Skin epidermis (tissue), 12 donors: ENCODE measurements at regions not wholly inside any gene's neighbourhood (a gene's known extent, or its start where the extent isn't known, plus 50 kb on each side); places are given as distances from the start of the nearest gene placed in this dataset.
A peak's percentile ranks its signal among the peaks of the same experiment; 100 is the strongest.

Source experiments
- H3K27ac ChIP-seq, 21 experiments: fragments of 200-600 bp; sonication (generic) in 11 of 21; one replicate each; pipeline ENCODE4 v1.5.0; 2020; ENCODE audit warnings: mild to moderate bottlenecking in 3 of 21, inconsistent platforms in 2 of 21, moderate library complexity in 2 of 21
- H3K4me3 ChIP-seq, 7 experiments: fragments of 200-600 bp; sonication (generic) in 2 of 7; one replicate each; pipeline ENCODE4 v1.5.0; 2020; ENCODE audit warnings: inconsistent platforms in 2 of 7, mild to moderate bottlenecking in 2 of 7, moderate library complexity in 1 of 7

DNA sequence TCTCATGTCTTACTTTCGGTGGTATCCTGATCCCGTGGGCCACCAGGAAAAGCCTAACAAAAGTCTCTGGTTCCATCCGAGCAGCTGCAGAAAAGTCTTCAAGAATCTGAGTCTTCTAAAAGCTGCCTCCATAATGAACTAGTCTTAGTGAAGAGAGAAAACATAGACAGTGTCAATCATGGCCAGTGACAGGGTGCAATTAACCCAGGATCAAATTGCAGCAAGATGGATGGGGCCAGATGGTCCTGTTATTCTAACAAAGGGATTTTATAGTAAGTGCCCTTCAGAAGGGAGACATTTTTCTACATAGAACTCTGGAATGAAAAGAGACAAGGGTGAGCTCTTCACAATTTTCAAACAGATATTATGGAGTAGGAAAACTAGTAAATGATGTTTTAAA is 281.6 kb upstream of the ZFP64 start:
- no peak overlapping the region for H3K27ac ChIP-seq
- no peak overlapping the region for H3K4me3 ChIP-seq

DNA sequence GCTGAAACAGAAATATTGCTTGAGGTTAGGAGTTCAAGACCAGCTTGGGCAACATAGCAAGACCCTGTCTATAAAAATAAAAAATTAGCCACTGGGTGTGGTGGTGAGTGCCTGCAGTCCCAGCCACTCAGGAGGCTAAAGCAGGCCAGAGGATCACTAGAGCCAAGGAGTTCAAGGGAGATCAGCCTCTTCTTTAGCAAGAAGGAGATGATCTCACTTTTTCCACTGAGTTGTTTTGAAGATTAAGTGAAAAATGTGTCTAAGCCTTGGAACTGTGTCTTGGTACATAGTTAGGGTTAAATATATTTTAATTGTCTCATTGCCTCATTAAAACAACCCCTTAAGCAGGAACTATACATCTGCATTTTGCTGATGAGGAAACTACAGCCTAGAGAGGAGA is 279.0 kb upstream of the ZFP64 start:
- Histone ChIP-seq H3K4me3 (no peak overlapping the region), H3K27ac (no peak overlapping the region)

DNA sequence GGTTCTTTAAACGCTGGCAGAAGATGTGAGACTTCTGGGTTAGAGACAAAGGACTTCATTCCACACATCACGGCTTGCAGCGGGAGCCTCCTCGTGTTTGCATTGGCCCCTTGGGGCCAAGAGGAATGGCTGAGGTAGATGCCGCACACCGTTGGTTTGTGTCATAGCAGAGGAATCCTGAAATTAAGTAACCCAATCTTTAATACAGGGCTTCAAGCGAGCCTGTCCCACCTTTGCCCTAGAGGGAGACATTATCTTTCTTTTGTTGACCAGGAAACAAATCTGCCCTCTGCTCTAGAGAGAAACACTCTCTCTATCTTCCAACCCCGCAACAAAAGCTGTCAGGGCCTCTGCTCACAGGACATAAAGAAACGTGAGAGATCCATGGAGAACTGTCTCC is 277.5 kb upstream of the ZFP64 start:
- no peak overlapping the region for H3K4me3 ChIP-seq
- H3K27ac ChIP-seq: no peak overlapping the region

DNA sequence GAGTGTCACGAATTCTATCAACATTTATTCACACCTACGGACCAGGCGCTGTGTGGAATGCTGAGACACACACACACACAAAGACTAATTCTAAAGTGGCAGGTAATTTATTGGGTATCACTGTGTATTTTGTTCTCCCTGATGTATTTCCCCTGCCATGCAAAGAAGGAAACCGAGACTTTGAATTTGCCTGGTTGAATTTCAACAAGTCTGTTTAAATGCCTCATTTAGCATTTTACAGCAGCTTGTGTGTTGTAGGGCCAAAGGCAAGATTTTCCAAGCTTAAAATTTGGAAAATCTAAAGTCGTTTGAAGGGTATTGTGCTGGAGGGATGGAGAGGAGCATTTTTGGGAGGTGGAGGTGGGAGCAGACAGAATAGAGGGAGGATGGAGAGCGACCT is 274.4 kb upstream of the ZFP64 start:
- no peak overlapping the region for H3K27ac ChIP-seq

DNA sequence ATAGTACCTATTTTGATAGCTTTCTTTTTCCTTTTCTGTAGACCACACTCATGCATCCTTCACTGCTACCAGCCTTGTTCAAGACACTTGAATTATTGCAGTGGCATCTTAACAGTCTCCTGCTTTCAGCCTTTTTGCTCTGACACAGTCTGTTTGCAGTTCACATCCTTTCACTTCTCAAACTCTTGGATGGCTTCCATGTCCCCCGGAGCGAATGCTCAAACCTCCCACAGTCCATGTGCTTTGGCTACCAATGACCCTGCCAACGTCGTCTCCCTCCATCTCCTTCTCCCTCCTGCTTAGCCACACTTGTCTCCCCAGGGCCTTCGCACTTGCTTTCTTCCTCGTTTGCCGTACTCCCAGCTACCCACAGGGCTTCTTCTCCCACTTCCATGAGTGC is 270.0 kb upstream of the ZFP64 start:
- Histone ChIP-seq H3K4me3 (no peak overlapping the region), H3K27ac (no peak overlapping the region)

More for the DNA sequence above, 274.4 kb upstream of the ZFP64 start:
- no peak overlapping the region for H3K4me3 ChIP-seq

DNA sequence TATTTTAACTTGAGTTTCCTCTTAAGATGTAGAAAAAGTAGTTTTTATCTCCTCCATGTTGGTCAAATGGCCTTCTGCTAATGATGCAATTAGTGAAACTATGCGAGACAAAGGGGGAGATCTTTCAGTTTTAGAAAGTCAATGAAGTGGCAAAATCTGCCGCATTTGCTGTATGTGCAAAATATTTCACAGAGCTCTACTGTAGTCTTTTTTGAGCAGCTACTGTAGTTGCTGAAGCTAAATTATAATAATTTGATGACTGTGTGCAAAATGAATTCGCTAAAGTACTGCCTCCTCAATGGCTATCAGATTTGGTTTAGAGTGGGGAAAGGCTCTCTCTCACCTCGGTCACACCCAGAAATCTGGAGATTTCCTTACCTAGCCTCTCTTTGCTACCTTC is 267.6 kb upstream of the ZFP64 start:
- no peak overlapping the region for H3K4me3 ChIP-seq
- H3K27ac ChIP-seq: no peak overlapping the region

DNA sequence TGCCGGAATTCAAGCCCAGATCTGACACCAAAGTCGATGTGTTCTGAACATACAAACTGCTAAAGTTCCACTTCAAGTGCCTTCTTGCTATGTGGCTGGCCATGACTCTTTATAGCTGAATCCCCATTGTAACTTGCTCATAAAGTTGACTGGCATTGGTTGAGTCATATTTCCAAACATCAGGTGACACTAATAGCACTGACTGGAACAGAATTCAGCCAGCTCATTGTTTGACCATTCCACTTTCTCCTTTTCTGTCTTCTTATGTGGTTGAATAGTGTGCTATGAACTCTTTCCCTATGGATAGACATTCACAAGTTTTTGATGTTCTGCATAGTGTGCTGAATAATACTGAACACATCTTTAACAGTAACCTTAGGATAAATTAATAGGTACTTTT is 266.2 kb upstream of the ZFP64 start:
- H3K4me3 ChIP-seq: no peak overlapping the region
- H3K27ac ChIP-seq: no peak overlapping the region

DNA sequence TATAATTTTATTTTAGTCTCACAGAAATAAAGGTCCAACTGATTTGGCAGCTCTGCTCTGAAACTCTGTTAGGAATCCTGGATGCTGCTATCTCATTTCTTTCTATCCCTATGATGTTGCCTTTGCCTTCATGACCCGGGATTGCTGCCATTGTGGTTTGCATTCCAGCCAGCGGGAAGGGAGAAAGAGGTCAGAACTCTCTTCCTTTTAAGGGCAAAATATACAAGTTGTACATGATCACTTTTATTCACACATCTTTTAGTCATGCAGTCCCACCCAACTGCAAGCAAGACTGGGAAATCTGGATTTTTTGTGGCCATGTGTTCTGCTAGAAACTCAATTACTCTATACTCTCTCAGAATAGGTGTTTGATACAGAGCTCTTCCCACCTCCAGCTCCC is 263.1 kb upstream of the ZFP64 start:
- Histone ChIP-seq H3K4me3 (no peak overlapping the region), H3K27ac (no peak overlapping the region)

DNA sequence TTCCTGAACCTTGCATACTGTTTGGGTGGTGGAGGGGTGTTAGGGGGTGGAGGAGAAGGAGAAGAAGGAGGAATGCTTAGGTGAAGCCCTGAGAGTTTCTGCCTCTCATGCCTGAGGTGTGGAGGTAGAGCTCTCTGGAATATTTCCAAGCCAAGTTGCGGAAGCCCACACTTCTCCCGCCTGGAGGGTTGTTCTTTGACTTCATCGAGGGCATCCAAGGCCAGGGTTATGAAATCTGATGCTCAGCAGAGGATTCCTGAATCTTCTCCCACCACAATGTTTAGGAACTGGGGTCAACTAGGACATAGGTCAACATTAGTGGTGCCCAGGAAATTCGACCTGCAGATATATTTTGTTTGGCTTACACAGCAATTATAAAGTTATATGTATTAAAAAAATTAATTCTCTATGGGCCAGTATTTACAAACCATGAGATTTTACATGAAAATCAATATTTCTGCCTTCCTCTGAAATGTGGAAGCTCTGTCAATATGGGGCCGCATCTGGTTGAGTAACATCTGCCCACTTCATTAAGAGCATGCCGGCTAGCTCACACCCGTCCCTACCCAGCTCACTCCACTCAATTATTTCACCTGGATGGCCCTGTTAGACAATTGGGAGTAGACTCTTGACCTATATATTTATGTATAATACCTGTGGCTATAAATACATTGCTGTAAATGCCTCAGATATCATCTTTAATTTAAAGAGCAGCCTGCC is 257.1 kb upstream of the ZFP64 start:
- no peak overlapping the region for H3K27ac ChIP-seq
- no peak overlapping the region for H3K4me3 ChIP-seq

DNA sequence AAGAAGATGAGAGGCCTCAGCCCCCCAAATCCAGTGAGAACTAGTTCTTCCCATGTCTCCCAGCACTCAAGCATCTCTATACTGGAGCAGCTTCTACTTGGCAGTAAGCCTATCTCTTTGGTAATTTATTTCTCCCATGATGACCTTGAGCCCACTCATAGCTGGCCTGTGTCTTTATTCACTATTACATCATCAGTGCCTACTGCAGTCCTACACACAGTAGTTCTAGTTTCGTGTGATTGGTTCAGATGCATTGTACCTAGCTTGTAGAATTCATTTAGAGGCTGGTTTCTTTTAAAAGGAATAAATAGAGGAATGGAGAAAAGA is 255.6 kb upstream of the ZFP64 start:
- H3K27ac ChIP-seq: no peak overlapping the region
- no peak overlapping the region for H3K4me3 ChIP-seq

DNA sequence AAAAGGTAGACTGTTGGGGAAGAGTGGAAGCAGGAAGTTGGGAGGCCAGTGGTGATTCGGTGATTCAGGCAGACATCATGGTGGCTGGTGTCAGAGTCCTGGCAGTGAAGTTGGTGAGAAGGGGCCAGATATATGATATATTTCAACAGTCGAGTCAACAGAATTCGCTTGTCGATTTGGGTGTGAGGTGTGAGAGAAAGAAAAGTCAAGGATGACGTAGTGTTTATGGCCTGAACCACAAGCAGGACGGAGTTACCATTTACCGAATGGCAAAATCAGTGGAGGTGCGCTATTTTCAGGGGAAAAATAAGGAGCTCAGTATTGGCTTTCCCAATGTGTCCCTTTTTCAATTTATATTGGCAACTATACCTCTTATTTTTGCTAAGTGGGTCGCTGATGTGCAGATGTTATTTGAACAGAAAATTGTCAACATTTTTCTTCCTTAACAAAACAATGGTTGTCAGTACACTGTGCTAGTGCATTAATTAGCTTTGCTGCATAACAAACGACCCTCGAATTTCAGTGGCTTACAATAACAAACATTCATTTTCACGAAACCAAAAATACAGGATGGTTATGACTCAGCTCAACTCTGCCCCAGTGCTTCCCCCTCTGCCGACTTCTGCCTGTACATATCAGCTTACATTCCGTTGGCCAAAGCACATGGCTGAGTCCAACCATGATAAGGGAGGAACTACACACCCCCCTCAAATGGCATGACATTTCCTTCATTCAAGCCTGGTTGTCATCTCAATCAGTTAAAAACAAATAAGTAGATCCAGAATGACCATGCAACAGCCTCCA is 255.0 kb upstream of the ZFP64 start:
- H3K27ac ChIP-seq: no peak overlapping the region
- H3K4me3 ChIP-seq: no peak overlapping the region

DNA sequence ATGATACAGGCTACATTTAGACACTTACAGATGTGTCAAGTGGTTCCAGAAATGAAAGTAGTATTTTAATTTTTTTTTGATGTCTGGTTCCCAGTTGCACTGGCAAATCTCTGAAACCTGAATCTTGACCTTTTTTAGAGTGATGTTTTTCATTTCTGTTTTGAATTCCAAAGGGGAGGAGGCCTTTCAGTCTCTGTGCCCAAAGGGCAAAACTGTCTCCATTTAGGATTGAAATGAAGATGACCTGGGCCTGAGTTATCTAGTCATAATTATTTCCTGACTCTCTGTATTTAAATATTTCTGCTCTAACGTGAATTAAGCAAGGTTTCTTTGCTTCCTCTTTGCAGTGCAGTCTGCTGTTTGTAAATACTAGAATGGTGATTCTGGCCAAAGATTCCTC is 252.9 kb upstream of the ZFP64 start:
- no peak overlapping the region for H3K4me3 ChIP-seq

DNA sequence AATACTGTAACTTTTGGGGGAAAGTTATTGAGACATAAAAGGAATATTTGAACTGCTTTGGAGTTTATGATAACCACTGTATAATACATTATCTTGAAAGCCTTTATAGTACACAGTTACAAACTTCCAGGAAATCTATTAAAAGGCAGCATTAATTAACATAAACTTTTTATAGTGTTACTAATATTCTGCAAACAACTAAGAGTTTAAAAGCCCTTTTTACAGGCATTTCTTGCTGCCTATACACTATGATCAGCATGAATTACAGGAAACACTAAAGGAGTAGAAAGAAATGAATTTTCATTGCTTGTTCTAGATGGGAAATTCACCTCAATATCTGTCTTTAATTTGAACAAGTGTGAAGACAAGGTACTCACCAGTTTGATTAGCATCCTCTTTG is 252.3 kb upstream of the ZFP64 start:
- H3K4me3 ChIP-seq: no peak overlapping the region
- no peak overlapping the region for H3K27ac ChIP-seq

More for the DNA sequence above, 252.9 kb upstream of the ZFP64 start:
- no peak overlapping the region for H3K27ac ChIP-seq

DNA sequence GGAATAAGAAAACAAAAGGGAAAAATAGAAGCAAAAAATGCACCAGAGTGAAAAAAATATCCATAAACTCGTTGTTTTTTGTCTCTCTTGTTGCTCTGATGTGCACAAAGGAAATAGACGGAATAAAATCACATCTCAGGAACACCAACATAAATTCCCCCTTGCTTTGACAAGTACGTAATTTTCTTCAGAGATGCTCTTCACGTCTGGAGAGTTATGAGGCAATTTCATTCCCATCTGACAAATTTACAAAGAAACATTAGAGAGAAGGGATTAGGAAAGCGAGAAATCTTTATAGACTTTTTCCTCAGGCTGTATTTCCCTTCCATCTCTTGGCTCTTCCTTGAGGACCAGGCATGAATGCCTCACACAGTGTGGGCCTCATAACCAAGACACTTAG is 250.1 kb upstream of the ZFP64 start:
- H3K4me3 ChIP-seq: no peak overlapping the region
- no peak overlapping the region for H3K27ac ChIP-seq

DNA sequence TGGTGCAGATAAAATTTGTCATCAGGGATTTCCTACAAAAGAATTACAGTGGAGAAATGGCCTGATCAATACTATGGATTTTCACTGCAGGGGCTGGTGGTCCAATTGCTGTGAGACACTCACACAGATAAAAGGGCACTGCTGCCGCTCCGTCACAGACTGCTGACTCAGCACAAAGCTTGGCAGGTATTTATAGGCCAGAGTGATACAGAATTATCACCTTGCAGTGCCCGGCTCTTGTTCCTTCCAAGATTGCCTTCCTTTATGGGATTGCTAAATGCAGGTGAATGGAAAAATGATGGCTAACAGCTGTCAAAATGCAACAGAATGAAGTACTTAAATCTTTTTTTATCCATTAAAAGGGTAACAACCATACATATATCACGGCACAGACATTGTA is 247.8 kb upstream of the ZFP64 start:
- H3K4me3 ChIP-seq: no peak overlapping the region
- H3K27ac ChIP-seq: no peak overlapping the region

DNA sequence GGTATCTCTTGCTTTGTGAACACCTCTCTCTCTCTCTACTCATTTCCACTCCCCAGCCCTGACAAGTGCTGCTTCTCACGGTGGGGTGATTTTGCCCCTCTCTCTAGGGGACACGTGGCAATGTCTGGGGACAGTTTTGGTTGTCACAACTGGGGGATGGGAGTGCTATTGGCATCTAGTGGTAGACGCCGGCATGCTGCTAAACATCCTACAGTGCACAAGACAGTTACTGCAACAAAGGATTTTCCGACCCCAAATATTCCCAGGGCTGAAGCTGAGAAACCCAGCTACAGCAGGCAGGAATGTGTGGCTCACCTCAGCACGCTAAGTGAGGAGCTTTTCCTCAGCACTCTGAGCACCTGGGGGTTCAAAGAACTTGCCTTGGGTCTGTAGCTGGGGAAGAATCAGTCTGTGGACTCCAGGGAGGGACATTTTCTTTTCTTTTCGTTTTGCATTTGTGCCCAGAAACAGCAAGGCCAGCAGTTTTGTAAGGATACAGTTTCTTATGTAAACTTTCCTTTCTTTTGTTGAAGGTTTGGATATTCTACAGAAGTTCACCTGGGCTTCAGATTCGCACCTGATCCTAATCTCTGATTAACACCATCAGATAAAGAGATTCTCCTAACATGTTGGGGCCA is 246.9 kb upstream of the ZFP64 start:
- Histone ChIP-seq H3K4me3 (no peak overlapping the region), H3K27ac (no peak overlapping the region)

DNA sequence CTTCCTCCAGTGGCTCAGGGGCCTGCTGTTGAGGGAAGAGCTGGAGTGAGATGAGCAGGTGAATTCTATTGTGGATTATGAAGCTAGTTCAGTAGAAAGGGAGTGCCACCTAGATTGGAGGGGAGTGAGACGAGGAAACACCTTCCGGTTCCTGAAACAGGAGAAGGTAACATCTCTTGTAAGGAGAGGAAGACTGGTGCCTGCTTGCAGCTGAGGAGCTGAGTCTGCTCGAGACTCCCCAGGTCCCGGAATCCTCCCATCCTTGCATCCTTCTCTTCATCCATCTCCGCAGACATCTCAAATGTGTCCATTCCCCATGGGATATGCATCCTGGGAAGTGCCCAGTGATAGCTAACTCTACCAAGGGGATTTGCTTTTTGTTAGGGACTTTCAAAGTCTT is 242.9 kb upstream of the ZFP64 start:
- Histone ChIP-seq H3K27ac (no peak overlapping the region), H3K4me3 (no peak overlapping the region)

DNA sequence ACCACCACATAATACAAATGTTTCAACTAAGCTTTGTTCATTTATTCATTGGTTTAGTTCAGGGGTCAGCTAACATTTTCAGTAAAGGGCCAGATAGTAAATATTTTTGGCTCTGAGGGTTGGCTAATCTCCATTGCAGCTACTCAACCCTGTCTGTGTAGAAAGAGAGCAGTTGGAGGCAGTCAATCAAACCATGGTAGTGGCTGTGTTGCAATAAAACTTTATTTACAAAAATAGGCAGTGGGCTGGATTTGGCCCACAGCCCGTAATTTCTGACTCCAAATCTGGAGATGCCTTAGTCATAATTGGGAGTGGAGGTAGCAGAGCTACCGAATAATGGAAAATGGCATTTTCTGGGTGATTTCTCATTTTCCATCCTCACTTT is 242.5 kb upstream of the ZFP64 start:
- Histone ChIP-seq H3K27ac (no peak overlapping the region), H3K4me3 (no peak overlapping the region)

DNA sequence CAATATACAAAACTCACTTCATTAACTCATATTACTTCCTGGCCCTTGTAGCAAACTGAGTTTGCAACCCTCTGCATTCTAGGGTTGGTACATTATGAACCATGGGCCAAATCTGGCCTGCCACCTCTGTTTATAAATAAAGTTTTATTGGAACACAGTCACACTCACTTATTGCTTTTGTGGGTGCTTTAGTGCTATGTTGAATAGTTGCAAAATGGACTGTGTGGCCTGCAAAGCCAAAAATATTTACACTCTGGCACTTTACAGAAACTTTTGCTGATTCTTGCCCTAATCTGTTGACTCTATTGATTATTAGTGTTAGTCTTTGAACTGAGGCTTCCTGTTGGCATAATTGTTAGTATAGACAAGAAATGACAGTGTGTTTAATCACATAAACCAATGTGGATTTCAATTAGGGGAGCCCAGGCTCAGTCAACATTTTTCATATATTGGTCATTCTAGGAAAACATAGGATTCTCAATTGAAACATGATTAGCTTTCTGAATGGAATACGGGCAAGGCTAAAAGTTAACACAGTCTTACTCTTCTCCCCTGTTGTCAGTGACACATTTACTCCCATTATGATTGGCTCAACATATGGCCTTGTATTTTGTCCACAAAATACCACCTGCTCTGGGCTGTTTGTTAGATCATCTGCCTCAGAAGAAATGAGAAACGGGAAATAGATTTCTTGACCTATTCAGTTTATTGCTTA is 241.9 kb upstream of the ZFP64 start:
- H3K27ac ChIP-seq: peak overlapping the region in 2 of 21 experiments; percentile 45 to 57
- no peak overlapping the region for H3K4me3 ChIP-seq

DNA sequence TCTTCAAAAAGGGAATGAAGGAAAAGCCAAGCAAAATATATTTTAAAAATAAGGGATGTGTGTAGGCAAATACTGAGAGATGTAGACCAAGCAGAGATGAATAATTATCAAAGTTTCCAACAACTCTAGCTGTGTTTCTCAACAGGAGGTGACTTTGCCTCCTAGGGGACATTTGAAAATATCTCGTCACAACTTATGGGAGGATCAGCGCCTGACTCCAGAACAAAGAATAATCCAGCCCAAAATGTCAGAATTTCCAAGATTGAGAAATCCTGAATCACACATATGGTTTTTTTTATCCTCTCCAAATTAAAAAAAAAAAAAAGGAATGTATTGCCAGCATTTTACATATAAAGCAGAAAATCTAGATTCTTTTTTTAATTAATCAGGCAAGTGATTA is 241.2 kb upstream of the ZFP64 start:
- H3K4me3 ChIP-seq: no peak overlapping the region
- peak overlapping the region in 2 of 21 experiments; percentile 45 to 57 for H3K27ac ChIP-seq

DNA sequence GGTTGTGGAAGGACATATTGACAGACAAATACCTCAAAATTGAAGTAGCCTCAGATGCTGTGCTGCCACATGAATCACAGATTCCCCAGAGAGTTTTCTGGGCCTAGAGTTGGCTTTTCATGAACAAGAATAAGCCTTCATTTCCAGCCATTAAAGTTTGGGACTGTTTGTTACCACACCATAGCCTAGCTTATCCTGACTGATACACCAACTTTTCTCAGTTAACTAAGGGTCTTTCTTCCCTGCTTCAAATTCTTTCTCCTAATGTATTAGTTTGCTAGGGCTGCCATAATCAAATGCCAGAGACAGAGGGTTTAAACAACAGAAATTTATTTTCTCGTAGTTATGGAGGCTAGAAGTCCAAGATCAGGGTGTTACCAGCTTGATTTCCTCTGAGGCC is 237.4 kb upstream of the ZFP64 start:
- Histone ChIP-seq H3K4me3 (no peak overlapping the region), H3K27ac (no peak overlapping the region)
